Neural cell (in vitro differentiated cells): ENCODE measurements at regions not wholly inside any gene's neighbourhood (a gene's known extent, or its start where the extent isn't known, plus 50 kb on each side); places are given as distances from the start of the nearest gene placed in this dataset.

Source experiments
- CTCF ChIP-seq: fragments of 450-650 bp; IDR thresholded peaks from 2 replicates; pipeline ENCODE4 v1.5.1; 2014; ENCODE audit warnings: antibody characterized with exemption, mild to moderate bottlenecking, moderate library complexity; ENCODE audit not compliant: poor library complexity, severe bottlenecking
- SMC3 ChIP-seq: fragments of 450-650 bp; conservative IDR thresholded peaks from 2 replicates; pipeline ENCODE4 v1.6.1; 2014; ENCODE audit warnings: antibody characterized with exemption, mild to moderate bottlenecking, moderate library complexity; ENCODE audit not compliant: poor library complexity

- TF ChIP-seq CTCF (no peak), SMC3 (no peak)
Measured at GRCh38 chr5:158511454-158511853, 588.3 kb downstream of the EBF1 start.
